Transverse colon (tissue), 4 donors: ENCODE measurements at regions not wholly inside any gene's neighbourhood (a gene's known extent, or its start where the extent isn't known, plus 50 kb on each side); places are given as distances from the start of the nearest gene placed in this dataset.

Source experiments
- DNase-seq: peaks from one replicate; pipeline ENCODE4 v3.0.0-alpha.2; 2019
- H3K27ac ChIP-seq, 4 donors: fragments of 200-600 bp; sonication (generic); 2 replicates each; pipeline ENCODE4 v1.5.1; 2016 to 2018; ENCODE audit warnings: inconsistent platforms in 4 of 4
- H3K27me3 ChIP-seq: fragments of 200-600 bp; sonication (generic); 2 replicates; pipeline ENCODE4 v1.5.1; 2017; ENCODE audit warnings: inconsistent platforms
- H3K36me3 ChIP-seq, 4 donors: fragments of 200-600 bp; sonication (generic); 2 replicates each; pipeline ENCODE4 v1.5.1; 2017 to 2019; ENCODE audit warnings: inconsistent platforms in 4 of 4
- H3K4me1 ChIP-seq, 4 donors: fragments of 200-600 bp; sonication (generic); 2 replicates each; pipeline ENCODE4 v1.5.1; 2017 to 2020; ENCODE audit warnings: inconsistent platforms in 4 of 4
- H3K4me3 ChIP-seq, 4 donors: fragments of 200-600 bp; sonication (generic); 1 replicate in 1 of 4; 2 replicates in 3 of 4; pipeline versions ENCODE4 v1.5.1 to v1.6.1; 2017 to 2019; ENCODE audit warnings: inconsistent platforms in 4 of 4
- H3K9me3 ChIP-seq, 2 donors: fragments of 200-600 bp; sonication (generic); 2 replicates each; pipeline ENCODE4 v1.5.1; 2017 to 2019; ENCODE audit warnings: inconsistent platforms in 2 of 2
- EP300 ChIP-seq: sonication (generic); formaldehyde crosslinking; IDR thresholded peaks from one replicate; pipeline ENCODE4 v1.6.1; 2017; ENCODE audit warnings: antibody characterized with exemption, low read depth
- POLR2A ChIP-seq: fragments of 450-650 bp; IDR thresholded peaks from one replicate; pipeline ENCODE4 v1.6.1; 2016; ENCODE audit warnings: antibody characterized with exemption, mild to moderate bottlenecking, moderate library complexity
- POLR2AphosphoS5 ChIP-seq, 3 donors: sonication (generic); formaldehyde crosslinking; IDR thresholded peaks; one replicate each; pipeline ENCODE4 v1.6.1; 2016; ENCODE audit warnings: antibody characterized with exemption in 3 of 3
- WGBS, 2 donors: methylation state at CpG; one replicate each; pipeline ENCODE4 v1.1.5; 2018; ENCODE audit warnings: low coverage in 1 of 2; 5-methylcytosine and 5-hydroxymethylcytosine counted together
- in situ Hi-C, 4 donors: fragments of 200-750 bp; cut with MboI; loops; one replicate each; pipeline versions ENCODE4 v1.15.0 to v1.15.1; 2017; ENCODE audit warnings: low sequenced_read_pairs in 3 of 4, low pct_ligation_motif_present in 1 of 4, low pct_unique_long_range_greater_than_20kb in 1 of 4
- intact Hi-C: fragments of 100-400 bp; cut with DNase I; formaldehyde crosslinking; loops from one replicate; pipeline ENCODE4 v1.15.1; 2023; ENCODE audit warnings: low total_unique reads
- TF ChIP-seq, protein P1 (sequence below), 5 experiments: fragments of 200-600 bp in 3 of 5; fragments of 450-650 bp in 2 of 5; sonication (generic) in 3 of 5; IDR thresholded peaks; 1 replicate in 2 of 5; 2 replicates in 3 of 5; pipeline ENCODE4 v1.5.1; 2016 to 2017; ENCODE audit warnings: antibody characterized with exemption in 5 of 5, inconsistent platforms in 3 of 5, mild to moderate bottlenecking in 2 of 5, moderate library complexity in 1 of 5

DNA sequence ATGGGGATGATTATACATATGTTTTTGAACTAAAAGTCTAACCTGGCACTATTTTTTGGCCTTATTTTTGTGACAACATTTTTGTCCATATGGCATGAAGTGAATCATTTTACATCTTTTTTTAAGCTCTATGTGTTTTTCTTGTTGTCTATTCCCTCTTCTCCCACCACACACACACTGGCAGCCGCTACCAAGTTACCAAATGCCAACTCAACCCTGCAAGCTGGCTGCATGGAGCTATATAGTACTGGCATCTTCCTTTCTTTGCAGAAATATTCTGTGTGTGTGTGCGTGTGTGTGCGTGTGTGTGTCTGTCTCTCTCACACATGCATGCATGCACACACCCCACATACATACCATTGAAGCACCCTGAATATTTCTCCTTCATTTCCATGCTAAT, 278.9 kb upstream of the SOX5 start:
- no peaks in the 10 kb centered on the region for H3K36me3 ChIP-seq
- no peaks in the 10 kb centered on the region for H3K9me3 ChIP-seq
- 86 to 89% methylated on average over 1 to 3 of the region's 3 CpGs for WGBS, 2 donors
- no peaks in the 10 kb centered on the region for H3K4me1 ChIP-seq
- intact Hi-C loops (no loop called here), in situ Hi-C loops (no loop called here)
- H3K4me3 ChIP-seq = no peak overlapping the region
- H3K27ac ChIP-seq = no peak overlapping the region
- H3K27me3 ChIP-seq = no peaks in the 10 kb centered on the region
- DNase-seq = no peak
- TF ChIP-seq EP300 = no peak
- TF ChIP-seq POLR2A = no peak
- no peak for TF ChIP-seq POLR2AphosphoS5 (IDR thresholded peaks at IDR 0.05)
- TF ChIP-seq, protein P1, sequence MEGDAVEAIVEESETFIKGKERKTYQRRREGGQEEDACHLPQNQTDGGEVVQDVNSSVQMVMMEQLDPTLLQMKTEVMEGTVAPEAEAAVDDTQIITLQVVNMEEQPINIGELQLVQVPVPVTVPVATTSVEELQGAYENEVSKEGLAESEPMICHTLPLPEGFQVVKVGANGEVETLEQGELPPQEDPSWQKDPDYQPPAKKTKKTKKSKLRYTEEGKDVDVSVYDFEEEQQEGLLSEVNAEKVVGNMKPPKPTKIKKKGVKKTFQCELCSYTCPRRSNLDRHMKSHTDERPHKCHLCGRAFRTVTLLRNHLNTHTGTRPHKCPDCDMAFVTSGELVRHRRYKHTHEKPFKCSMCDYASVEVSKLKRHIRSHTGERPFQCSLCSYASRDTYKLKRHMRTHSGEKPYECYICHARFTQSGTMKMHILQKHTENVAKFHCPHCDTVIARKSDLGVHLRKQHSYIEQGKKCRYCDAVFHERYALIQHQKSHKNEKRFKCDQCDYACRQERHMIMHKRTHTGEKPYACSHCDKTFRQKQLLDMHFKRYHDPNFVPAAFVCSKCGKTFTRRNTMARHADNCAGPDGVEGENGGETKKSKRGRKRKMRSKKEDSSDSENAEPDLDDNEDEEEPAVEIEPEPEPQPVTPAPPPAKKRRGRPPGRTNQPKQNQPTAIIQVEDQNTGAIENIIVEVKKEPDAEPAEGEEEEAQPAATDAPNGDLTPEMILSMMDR (IDR thresholded peaks at IDR 0.05) = no peak

- Histone ChIP-seq H3K9me3 (no peaks in the 10 kb centered on the region), H3K27ac (no peak overlapping the region), H3K4me1 (no peaks in the 10 kb centered on the region), H3K27me3 (no peaks in the 10 kb centered on the region), H3K4me3 (no peak overlapping the region), H3K36me3 (no peaks in the 10 kb centered on the region)
- TF ChIP-seq POLR2AphosphoS5 (IDR thresholded peaks at IDR 0.05) (no peak), EP300 (no peak), POLR2A (no peak)
- TF ChIP-seq, protein P1 (IDR thresholded peaks at IDR 0.05) = no peak
- no peak for DNase-seq
- intact Hi-C loops = no loop called here
- 64 to 83% methylated on average over 5 of the region's 5 CpGs for WGBS, 2 donors
- in situ Hi-C loops = no loop called here
These were observed 278.1 kb upstream of the SOX5 start for GRCh38 chr12:24227551-24227950.

DNA sequence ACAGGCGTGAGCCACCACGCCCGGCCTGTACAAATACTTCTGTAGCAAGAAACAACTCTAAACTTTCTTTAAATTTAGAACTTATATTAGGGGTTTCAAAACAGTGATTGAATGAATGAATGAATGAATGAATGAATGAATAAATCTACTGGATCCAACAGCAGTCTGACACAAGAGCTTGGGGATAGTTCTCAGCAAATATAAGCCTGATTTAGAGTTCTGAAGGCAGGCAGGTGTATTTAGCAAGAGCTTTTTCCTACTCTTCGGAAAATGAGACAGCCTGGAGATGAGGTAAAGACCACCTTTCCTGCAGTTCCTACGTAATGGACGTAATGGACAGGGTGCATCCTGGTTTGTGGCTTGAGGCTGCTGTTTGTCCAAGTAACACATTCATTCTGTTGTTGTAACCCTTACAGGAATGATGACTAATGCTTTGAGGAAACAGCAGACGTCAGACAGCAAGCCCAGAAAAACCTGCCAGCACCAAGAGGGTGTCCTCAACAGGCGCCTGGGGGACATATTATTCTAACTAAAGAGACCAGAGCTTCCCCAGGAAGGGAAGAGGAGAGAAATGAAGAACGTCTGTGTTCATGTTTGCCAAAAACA, 277.4 kb upstream of the SOX5 start:
- TF ChIP-seq, protein P1 (IDR thresholded peaks at IDR 0.05) = no peak
- TF ChIP-seq POLR2A = no peak
- no peak for TF ChIP-seq EP300
- no peak for TF ChIP-seq POLR2AphosphoS5 (IDR thresholded peaks at IDR 0.05)
- Histone ChIP-seq H3K9me3 (no peaks in the 10 kb centered on the region), H3K4me1 (no peaks in the 10 kb centered on the region), H3K4me3 (no peak overlapping the region), H3K36me3 (no peaks in the 10 kb centered on the region), H3K27ac (no peak overlapping the region), H3K27me3 (no peaks in the 10 kb centered on the region)
- DNase-seq = no peak
- in situ Hi-C loops = no loop called here
- WGBS, 2 donors = 56 to 73% methylated on average over 3 to 9 of the region's 9 CpGs
- intact Hi-C loops = no loop called here

DNA sequence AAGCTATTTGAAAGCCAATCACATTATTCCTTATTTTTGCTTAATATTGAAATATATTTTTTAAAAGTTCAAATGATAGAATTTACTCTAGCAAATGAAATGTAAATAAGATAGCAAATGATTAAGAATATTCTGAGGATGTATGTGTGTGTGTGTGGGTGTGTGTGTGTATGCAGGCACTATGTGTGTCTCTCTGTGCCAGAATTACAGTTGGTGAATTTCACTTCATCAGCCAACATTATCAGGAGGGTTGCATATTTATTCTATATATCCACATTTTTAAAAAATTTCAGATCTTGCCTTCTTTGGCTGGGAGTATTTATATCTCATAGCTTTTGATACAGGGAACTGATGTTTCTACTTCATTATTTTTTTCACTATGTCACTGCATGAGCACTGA, 274.9 kb upstream of the SOX5 start:
- no peaks in the 10 kb centered on the region for H3K4me1 ChIP-seq
- no peak for DNase-seq
- no peak overlapping the region for H3K4me3 ChIP-seq
- H3K36me3 ChIP-seq = no peaks in the 10 kb centered on the region
- H3K27me3 ChIP-seq = no peaks in the 10 kb centered on the region
- intact Hi-C loops = no loop called here
- no peaks in the 10 kb centered on the region for H3K9me3 ChIP-seq
- no peak for TF ChIP-seq POLR2A
- no peak for TF ChIP-seq EP300
- TF ChIP-seq, protein P1 (IDR thresholded peaks at IDR 0.05) = no peak
- no peak for TF ChIP-seq POLR2AphosphoS5 (IDR thresholded peaks at IDR 0.05)
- in situ Hi-C loops = no loop called here
- H3K27ac ChIP-seq = no peak overlapping the region
